Hematopoietic multipotent progenitor cell treated with erythropoietin and hydrocortisone succinate and interleukin-3 and kit ligand, for 15 days (in vitro differentiated cells): ENCODE measurements at regions not wholly inside any gene's neighbourhood (a gene's known extent, or its start where the extent isn't known, plus 50 kb on each side); places are given as distances from the start of the nearest gene placed in this dataset.
"Not testable (repeated sequence)": the region's sequence is repeated elsewhere in the genome, so short reads cannot be mapped to it uniquely, and the experiment has no call there.

Experiments
- DNase-seq: peaks from one replicate; pipeline ENCODE4 v3.0.0-alpha.2; 2015; ENCODE audit warnings: low spot score

DNA sequence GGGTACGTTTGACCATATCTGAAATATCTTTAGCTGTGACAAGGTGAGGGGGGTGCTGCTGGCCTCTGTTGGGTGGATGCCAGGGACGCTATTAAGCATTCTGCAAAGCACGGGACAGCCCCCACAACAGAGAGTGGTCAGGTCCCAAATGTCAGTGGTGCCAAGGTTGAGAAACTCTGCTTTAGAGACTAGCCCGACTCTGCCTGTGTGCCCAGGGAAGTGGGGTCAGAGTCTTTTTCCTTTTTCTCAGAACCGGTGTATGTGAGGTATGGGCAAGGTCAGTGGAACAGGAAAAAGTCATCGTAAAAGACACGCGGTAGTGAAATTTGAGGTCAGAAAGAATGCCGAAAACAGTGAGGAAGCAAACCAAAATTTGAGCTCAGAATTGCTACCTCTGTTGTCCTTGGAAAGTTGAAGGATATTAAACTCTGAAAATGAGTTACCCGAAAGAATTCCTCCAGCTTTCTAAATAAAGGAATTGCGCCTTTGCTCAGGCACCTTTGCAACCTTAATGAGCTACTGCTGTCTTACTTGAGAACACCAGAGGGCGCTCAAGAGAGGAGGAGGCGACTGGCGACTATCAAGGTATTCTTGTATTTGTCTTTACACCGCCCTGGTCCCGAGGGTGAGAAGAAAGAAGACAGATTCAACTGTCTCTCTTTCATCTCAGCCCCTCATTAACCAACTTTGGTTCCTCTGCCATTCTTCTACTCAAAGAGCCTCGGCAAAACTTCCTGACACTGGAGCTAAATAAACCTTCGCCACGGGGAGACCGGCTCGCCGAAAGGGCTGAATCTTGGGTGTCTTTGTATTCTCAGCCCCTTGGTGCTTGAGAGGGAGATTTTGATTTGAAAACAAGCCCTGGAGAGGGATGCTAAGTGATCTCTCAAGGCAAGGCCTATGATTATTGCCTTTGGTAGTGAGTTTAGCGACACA is 85.4 kb upstream of the OLIG2 start:
- DNase-seq: peak; percentile 70

DNA sequence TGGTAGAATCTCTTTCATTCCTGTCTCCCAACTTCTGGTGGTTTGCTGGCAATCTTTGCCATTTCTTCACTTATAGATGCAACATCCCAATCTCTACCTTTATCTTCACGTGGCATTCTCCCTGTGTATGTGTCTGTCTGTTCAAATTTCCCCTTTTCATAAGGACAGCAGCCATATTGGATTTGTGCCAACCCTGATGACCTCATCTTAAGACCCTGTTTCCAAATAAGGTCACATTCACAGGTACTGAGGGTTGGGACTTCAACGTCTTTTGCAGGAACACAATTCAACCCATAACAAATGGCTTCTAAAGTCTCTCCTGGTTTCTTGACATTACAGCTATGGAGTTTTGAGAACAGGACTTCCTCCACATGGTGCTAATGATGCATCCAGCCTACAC is 84.5 kb upstream of the OLIG2 start:
- DNase-seq: no peak

DNA sequence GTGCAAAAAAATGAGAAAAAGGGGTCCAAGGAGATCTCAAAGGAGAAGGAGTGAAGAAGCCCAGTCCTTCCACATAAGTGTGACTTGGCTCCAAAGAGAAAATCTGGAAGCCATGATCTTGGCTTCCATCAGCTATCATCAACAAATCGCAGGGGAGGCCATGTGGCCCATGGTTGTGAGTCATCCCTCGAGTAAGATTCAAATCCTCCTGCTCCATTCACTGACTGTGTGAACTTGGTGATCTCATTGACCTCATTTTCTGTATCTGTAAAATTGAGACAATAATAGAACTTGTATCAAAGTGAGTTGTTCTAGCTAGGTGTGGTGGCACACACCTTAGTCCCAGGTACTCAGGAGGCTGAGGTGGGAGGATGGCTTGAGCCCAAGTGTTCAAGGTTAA is 79.1 kb upstream of the OLIG2 start:
- no peak for DNase-seq

DNA sequence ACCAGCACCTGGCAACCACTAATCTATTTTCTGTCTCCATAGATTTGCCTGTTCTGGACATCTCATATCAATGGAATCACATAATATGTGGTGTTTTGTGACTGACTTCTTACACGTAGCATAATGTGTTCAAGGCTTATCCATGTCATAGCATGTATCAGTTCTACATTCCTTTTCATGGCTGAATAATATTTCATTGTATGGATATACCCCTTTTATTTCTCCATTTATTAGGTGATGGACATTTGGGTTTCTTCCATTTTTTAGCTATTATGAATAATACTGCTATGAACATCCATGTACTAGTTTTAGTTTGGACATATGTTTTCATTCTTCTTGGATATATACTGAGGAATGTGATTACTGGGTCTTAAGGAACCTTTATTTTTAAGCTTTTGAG is 78.0 kb upstream of the OLIG2 start:
- no peak for DNase-seq

DNA sequence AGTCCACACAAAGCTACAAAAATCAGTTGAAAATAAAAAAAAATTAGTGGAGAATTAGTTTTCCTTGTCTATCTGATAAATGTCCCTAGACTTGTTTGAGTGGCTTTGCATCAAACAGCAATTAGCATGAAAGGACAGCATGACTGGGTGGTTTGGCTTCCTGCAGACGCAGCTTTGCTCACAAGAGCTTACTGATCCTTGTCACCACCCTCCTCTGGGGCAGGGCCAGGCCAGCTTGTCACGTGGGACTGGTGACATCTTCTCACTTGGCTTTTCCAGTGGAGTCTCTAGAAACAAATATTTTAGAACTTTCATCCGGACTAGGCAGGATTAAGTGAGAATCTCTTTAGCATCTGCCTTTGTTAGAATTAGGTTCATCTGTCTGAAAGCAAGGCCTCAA is 76.0 kb upstream of the OLIG2 start:
- no peak for DNase-seq

DNA sequence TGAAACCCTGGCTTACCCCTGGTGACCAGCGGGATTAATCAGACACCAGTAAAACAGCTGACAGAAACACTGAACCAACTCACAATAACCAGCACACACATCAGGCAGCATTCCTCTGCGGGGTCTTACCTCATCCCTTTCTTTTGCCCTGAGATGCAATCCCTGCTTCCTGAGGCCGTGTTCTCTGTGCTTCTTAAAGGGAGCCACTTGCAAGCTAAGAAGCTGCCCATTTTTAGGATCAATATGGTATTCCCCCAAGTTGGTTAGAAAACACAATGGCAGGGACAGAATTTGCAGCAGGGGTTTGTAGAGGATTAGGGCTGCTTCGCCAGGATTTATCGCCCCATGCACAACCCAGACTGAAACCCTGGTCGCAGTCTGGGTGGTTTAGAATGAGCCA is 74.7 kb upstream of the OLIG2 start:
- DNase-seq: no peak

DNA sequence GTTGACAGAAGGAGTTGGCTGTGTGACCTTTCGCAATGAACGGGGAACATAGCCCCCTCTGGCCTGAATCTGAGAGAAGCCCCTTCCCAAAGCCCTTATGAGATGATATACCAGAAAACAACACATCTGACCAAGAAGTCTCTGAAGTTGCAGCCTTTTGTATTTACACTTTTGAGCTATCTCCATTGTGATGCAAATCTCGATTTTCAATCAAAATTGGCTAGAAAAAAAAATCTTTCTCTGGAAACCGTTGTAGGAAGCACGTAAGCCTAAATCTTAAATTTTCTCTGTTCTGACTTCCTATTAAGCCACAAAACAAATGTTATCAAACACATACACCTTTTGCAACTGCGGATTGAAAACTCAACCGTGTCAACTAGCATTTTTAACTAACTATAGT is 71.4 kb upstream of the OLIG2 start:
- DNase-seq: no peak

DNA sequence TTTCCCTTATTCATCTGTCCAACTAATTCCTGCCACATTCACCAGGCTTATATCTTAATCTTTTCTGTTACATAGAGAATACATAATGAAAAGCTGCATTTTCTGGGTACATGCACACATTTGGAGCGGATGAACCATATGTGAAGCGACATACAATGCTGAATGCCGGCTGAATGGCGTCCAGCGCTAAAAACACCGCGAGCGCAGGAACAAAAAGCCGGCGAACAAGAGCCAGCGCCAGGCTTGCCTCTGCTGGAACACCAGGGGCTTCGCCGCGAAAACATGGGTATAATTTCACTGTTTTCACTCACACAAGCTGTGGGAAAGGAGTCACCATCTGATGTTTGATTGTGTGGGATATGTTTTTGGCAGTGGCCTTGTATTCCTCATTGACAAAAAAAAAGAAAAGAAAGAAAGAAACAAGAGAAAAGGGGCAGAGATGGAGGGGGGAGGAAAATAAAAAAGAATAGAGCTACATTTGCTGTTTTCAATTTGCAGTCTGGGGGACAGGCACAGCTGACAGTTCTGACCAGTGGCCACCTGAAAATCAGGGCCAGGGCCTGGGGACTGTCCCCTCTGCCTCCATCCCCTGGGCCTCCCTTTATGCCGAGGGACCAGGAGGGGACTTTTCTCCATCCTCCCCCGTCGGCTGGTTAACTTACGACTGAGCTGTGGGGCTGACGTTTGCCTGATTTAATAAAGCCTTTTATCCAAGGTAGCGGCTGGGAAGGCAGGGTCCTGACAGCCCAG is 70.2 kb upstream of the OLIG2 start:
- no peak for DNase-seq

DNA sequence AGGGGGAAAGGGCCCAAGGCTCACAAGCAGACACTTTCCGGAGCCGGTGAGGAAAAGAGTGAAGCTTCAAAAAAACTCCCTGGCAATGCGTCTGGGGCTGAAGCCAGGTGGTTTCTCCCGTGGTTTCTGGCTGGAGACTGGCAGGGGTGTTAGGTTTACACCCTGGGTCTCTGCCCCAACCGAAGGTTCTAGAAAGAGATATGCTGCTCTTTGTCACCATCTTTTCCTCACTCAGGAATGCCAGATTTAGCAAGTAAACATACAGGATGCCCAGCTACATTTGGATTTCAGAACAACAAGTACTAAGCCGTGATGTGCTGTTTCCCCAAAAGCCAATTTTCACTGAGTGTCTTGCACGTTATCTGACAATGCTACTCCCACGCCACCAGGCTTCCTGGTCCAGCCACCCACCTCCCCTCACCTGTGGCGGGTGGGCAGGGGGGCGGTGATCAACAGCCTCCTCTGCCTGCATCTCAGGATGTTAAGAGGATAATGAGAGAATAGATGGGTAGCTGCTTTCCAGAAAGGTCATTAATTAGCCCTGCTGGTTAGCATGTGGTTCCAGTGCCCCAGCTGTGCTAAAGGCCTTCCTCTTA is 69.6 kb upstream of the OLIG2 start:
- DNase-seq: no peak

DNA sequence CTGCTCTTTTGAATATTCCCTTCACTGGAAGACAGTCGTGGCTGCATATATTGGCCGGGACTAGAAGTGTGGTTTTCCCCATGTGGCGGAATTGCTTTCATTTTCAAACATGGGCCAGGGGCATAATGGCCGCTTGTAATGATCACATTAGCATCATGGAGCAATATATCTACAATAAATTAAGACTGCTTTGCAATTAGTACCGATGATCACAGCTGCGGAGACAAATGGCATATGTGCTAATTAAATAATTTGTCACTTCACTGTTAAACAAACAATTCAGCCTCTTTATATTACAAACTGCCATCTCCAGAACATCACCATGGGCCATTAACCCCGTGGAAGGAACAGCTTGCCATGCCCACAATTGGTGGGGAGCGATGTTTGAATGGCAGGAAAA is 68.2 kb upstream of the OLIG2 start:
- no peak for DNase-seq

DNA sequence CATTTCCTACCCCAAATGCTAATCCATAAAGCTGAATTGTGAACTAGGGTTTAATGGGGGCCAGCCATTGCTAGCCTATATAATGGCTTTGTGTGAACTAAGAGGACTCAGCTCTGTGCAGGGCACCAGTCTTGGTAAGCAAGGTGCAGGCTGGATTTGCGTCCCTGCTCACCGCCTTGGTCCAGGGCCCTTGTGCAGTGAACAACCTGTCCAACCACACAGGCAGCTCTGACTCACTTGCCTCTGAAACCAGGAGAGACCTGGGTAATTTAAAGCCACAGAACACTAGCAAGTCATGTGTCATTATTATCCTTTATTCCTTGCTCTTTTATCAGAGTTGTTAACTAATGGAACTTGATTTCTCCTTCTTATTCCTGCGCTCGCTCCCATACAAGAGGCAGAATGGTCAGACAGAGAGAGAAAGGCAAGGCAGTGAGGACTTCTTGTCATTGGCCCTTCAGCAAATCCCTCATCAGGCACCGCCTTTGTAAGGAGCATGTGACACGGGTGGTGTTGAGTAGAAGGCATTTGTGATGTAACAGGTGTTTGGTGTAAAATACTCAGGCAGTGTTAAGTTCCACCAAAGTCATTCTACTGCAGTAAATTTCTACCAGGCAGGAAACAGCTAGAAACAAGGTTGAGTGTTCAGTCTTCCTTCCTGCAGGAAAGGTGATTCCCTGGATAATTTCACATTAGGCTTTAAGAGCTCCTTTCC is 67.3 kb upstream of the OLIG2 start:
- no peak for DNase-seq

DNA sequence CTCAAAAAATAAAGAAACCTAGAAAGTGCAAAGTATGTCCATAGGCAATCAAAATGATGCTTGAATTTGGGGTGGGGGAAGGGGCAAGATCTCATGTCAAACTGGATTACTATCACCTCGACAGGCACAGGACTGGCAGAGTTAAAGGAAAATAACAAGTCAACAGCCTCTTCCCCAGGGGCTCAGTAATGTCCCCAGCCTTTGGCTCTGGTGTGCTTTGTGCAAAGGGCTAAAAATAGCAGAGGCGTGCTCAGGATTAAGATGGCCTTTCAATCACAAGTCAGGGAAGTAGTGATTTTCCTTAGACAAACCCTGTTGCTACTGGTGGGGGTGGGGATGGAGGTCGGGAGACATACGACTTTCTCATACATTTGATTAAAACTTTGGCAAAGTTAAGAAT is 63.5 kb upstream of the OLIG2 start:
- no peak for DNase-seq

DNA sequence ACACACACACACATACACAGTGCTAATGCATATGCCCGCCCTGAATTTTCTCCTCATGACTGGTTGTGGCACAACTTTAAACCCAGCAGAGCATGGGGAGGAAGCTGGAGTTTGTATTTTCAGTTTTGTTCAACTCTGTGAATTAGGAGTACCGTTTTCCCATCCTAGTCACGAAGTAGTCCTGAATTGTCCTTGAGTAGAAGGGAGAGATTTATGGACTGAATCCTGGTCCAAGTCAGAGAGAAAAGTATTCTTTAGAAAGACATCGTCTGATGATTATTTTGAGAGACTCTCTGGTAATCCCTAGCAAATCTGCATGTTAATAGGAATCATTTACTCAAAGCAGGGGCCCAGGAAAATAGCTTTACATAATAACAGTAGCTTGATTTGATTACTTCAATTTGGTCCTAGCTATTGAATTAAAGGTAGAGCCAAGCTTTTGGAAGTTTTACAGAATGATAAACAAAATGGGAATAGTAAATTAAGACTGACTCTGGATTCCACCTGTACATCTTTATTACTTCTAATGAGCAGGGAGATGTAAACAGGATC is 60.5 kb upstream of the OLIG2 start:
- DNase-seq: no peak

DNA sequence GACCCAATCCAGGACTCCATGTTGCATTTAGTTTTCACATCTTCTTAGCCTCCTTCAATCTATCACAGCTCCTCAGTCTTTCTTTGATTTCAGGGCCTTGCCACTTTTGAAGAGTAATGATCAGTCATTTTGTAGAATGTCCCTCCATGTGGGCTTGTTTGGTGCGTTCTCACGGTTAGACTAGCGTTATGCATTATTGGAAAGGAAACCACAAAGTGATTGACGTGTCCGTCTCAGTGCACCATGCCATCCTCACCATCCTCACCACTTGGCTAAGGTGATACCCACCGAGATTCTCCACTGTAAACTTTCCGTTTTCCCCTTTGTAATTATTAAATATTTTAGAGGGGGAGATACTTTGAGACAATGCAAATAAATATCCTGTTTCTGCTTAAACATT is 59.6 kb upstream of the OLIG2 start:
- DNase-seq: no peak

DNA sequence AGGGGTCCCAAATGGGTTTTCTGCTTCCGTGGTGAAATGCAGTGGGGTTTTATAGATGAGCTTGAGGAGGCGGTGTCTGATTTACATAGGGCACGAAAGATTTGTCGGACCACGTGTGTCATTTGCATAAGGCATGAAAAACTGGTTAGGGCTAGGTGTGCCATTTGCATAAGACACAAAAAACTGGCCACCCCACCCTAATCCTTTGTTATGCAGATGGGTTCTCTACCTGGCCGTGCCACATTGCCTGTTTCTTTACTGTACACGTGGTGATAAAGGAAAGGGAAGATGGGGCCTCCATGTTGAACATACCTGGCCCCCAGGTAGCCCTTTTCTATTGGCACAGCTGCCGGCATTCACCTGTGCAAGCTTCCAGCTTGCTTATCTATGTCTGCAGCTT is 57.6 kb upstream of the OLIG2 start:
- DNase-seq: not testable (repeated sequence)

DNA sequence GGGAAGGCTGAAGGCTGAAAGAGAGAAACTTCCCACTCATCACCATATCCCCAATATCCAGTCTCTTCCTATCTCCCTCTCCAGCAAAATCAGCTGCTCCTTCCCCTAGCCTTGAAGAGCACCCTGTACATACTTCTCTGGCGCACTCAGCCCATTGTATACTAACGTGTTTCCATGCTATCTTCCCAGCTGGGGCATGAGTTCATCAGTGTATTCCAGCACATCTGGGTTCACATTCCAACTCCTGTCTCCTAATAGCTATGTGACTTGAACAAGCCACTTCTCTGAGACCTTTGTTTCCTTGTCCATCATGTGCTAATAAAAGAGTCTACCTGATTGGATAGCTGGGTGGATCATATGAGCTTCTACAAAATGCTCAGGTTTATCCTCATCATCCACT is 51.1 kb upstream of the OLIG2 start:
- no peak for DNase-seq

DNA sequence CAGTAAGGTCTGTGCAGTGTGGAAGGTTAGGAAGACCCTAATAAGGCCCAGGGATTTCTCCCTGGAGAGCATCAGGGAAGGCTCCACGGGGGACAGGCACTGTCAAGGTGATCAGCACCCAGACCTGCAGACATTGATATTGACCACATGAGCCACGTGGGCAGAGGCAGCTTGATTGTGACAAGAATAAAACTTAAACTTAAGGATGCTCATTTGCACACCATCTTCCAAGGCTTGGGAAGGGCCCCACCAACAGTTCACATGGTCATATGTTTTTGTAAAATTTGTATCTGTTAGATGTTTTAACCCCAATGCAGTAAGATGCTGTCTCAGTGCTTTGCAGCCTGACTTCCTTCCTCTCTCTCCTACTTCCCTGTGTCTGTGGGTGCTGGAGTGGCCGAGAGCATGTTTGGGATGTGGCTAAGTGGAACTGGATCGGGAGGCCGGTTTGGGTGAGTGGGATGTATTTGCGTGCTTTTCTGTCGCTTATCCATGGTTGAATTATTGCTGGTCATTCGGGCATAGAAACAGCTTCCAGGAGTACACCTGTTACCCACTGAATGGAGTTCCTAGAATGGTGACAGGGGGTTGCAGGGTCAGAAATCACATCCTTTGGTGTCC is 49.8 kb upstream of the OLIG2 start:
- DNase-seq: no peak
